Activated T-cell treated with anti-CD3 and anti-CD28 coated beads for 24 hours (primary cell): ENCODE measurements at regions not wholly inside any gene's neighbourhood (a gene's known extent, or its start where the extent isn't known, plus 50 kb on each side); places are given as distances from the start of the nearest gene placed in this dataset.

Source experiments
- DNase-seq: peaks from one replicate; pipeline ENCODE4 v3.0.0-alpha.2; 2020; ENCODE audit warnings: low read depth

DNA sequence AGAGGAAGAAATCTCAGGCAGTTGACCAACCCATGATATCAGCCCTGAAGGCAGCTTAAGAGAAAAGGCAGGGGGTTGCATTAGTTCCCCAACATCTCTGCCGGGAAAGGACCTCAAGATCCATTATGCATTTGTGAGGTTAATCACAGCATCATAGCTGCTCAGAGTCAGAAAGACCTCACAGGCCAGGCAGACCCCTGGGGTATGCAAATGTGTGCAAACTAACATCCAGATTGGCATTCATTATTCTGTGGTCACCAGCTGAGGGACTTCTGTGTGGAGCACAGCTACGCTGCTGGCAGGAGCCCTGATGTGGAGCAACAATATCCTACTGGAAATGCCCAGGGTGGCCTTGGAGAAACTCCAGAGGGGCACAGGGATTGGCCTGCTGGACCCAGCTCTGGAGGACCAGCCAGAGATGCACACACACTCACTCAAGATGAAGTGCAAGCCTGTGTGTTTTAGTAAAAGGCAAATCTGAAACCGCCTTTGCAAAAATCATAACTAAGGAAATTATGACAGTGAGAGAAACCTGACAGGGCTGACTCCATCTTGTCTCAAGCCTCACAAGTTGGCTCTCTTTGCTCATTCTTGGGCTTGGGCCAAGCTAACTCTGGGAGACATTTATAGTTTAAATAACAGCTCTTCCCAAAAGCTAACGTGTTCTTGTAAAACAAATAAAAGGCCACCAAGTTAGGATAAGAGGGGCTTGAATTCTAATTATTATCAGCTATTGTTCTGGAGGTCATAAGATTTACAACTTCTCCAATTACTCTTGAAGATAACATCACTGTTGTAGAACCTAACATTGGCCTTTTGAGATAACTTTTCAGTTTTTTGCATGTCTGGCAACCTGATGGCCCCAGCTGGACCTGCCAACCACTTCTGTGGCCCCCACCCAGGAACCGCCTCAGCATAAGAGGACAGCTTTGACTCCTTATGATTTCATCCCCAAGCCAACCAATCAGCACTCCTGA, 257.1 kb downstream of the UACA start:
- DNase-seq, result no peak

DNA sequence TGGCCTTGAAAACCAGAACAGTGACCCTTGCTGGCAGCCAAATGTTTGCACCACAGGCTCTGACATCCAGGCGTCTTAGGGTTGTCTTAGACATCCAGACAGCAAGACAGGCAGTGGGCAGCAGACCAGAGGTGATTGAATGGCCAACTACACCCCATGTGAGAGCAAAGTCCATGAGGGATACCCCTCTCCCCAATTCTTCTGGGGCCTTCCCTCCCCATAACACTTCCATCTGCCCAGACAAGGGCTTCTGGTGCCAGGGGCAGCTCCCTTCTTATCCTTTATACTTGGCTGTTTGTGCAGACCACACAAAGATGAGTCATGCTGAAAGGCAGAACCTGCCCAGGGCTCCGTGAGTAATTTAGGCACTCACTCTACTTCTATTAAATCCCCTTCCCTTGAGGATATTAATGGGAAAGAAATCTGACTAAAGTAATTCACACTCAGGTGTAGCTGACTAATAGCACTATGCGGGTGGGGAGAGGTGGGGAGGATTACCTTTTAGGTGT, 257.9 kb downstream of the UACA start:
- no peak for DNase-seq

DNA sequence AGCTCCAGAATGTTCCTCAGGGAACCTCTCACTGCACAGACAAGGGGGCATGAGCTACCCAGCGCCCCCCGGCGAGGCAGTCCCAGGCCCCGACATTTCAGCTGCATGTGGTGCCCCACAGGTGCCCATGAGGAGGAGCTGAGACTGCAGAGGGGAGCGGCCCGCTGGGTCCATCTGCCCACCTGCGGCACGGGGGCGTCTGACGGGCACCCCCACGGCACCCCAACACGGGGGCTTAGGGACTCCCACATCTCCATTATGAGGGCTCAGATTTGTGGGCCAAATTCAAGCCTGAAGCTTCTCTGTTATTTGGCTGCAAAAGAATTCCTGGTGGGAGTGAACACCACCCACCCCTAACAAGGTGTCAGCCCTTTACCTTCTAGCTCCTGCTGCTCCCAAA, 258.4 kb downstream of the UACA start:
- DNase-seq, result no peak

DNA sequence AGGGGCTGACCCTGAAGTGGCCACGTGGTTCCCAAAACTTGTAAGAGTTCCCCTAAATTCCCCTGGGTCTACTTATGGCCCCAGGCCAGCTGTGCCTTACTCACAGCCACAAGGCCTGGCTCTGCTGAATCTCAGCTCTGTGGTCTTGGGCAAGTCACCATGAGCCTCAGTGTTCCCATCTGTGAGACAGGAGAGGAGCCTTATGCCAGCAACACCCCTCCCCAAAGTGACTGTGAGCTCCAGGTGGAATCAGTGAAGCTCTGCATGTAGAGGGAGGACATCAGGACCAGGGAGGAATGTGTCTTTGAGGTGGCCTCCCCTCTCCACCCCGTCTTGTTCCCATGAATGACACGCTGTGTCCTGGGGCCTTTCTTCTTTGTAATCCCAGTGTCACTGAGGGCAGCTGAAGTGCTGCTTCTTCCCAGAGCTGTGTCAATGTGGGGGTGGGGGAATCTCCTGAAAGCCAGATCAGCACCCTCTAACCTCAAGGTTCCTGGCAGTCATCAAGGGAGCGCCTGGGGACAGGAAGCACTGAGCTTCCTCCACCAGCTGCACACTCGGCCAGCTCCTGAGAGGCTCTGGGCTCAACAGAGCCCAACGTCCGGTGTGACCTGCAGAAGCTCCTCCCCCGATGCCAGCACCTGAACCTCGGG, 258.9 kb downstream of the UACA start:
- DNase-seq, result no peak

DNA sequence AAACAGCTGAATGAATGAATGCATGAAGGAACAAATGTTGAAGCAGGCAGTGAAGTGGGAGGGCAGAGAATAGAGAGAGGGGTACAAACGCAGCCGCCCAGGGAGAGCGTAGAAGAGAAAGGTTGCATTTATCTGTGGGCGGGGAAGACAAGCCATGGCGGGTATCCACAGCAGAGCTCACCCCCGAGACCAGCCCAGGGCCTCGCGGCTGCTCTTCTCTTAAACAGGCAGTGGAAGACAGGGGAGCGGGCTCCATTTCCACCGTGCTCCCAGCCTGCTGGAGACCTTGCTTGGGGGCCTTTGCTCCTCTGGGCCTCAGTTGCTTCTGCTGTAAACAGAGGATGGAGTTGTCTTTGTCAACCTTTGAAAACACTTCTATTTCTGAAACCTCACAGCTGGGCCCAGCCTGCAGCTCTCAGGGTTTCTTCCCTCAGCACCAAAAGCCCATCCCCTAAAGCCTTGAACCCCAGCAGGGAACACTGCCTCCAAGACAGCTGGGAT, 259.5 kb downstream of the UACA start:
- no peak for DNase-seq

DNA sequence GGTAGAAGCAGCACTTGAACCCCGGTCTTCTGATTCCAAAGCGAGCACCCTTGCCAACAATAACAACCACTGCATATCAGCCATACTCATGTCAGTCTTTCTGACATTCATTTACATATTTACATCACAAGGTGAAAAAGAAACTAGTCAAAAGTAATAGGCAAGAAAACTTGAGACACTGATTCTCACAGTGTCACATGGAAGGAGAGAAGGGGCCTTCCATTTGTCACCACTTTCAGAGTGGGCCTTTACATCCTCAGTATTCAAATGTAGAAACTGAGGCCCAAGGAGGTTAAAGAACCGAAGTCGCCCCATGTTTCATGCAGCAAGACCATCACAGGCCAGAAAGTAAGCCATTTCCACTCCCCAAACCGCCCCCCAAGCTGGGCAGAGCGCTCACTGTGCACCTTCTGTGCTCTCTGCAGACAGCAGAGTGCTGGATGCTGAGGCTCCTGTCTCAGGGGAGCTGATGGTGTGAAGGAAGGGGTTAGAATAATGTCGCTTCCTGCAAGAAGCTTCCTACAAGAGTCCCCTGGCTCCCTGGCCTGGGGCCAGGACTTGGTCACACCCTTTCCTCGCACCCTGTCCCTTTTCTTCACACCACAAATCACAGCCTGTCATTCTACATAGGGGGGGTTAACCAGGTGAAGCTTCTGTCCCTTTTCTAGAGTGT, 260.1 kb downstream of the UACA start:
- DNase-seq, result no peak

DNA sequence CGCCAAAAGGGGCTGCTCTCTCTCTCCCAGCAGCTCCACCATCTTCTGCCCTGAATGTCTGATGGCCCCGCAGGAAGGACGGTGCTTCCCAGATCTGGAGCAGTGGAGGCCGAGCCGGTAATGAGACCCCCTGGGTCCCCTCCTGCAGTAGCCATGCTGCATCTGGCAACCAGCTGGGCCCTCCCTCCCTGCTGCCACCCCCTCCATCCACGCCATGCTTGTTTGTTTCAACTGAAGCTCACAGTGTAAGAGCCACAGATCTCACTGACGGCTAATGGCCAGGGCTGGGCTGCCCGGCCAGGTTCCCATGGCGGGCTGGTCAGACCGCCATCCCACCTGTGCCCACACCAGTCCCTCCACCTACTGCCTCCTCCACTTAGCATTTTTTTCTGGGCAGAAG, 260.8 kb downstream of the UACA start:
- no peak for DNase-seq

DNA sequence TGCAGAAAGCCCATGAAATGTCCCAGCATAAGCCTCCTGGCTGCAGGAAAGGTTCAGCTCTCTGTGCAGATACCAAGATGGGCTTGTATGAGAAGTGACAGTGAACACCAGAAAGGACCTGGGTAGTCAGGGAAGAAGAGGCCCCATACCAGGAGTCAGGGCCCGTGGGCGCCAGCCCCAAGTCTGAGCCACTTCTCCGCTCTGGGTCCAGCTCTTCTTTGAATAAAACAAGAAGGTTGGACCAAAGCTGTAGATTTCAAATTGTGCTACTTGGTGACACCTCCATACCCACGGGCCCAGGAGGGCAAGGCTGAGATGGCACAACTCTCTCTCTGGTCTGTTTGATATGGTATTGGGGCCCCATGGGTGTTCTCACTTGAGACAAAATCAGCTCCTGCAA, 261.5 kb downstream of the UACA start:
- no peak for DNase-seq

DNA sequence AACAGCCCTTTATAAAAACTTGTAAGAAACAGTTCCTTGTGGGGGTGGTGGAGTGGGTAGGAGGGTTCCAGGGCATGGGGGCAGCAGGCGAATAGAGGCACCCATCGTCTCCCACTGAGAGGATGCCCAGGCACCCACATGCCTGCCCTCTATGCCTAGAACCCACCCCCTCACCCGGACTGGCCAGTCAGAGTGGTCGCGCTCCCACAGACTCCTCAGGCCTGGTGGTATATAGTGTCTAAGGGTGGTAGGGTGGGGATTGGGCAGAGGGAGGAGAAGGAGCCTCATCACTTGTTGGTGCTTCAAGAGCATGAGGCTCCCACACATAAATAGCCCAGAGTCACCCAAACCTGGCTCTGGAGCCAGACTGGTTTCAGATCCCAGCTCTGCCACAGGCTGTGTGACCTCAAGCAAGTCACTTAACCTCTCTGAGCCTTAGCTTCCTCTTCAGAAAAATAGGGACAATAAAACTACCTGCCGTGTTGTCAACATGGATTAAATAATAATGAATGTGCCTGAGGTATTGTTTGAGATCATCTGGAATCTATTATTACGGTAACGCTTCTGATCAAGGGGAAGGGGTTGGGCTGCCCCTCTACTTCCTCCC, 262.1 kb downstream of the UACA start:
- DNase-seq, result no peak

DNA sequence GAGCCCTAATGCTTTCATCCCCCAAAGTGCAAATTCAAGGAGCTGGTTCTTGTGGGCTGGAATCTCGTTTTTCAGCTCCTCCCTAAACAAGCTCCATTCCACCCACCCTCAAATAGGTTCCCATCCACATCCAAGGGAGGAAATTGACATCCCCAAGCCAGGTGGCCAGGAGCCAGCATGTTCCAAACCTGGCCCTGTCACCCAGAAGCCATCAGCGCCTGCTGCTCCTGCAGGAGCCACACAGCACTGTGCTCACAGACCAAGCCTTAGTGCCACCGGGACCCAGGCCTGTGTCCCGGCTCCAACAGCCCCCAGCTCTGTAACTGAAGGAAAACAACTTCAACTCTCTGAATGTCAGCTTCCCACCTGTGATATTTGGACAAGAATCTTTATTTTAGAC, 263.6 kb downstream of the UACA start:
- DNase-seq, result no peak

DNA sequence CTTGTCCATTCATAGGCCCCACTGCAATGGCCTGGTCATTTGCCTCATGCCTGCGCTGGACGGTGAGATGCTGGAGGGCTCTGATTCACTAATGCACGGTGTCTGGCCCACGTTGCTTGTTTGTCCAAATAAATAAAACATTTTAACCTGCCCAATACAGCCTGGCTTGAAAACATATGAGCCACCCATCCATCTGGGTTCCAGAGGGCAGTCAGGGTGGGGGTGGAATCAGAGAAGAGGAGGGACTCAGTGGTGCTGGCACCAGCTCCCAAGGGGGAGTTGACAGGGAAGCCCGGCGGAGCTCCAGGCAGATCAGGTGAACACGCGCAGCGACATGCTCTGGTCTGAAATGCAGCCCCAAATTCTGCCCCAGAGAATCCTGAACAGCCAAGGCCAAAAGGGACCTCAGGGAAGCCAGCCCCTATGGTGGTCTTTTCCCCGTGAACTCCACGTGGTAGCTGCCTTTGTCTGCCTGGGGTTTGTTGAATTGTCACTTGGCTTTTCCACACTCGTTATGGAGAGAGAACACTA, 265.2 kb downstream of the UACA start:
- no peak for DNase-seq

DNA sequence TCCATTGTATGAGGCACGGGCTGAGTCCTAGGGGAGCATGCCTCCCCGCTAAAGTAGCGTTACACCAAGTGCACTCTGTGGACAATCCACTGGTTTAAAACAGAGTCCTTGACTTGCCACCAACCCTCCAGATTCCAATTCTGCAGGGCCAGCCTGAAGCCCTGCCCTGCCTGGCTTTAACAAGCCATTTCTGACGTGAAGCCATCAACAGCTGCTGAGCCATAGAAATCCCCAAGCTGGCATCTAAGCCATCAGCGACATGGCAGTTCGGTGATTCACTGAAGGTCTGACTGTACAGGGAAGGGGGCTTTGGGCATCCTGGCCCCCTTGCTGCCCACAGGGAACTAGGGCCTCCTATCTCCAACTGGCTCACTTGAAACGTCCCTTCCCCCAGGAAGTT, 265.7 kb downstream of the UACA start:
- no peak for DNase-seq

DNA sequence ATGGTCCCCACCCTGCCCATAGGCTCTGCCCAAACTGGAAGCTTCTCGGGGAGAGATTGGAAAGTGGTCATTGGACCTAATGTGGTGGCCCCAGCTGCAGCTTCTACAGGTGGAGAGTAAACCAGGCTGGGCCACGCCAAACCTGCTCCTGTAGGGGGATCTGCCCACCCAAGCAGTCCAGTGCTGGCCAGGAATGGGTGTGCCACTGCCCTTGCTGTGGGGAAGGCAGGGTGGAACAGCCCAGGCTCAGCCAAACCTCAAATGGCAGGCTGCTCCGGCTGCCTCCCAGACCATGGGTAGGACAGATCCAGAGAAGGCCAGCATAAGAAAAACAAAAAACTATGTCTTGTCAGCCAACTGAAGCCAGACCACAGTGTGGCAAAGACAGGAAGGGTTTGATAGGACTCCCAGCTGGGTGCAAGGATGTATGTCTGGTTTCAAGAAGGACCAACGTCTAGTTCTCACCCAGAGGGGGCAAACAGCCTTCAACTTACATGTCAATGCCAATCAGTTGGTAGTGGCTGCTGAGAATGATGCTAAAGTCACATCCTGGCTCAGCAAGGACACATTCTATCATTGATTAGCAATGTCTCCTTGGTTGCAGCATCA, 267.3 kb downstream of the UACA start:
- no peak for DNase-seq

DNA sequence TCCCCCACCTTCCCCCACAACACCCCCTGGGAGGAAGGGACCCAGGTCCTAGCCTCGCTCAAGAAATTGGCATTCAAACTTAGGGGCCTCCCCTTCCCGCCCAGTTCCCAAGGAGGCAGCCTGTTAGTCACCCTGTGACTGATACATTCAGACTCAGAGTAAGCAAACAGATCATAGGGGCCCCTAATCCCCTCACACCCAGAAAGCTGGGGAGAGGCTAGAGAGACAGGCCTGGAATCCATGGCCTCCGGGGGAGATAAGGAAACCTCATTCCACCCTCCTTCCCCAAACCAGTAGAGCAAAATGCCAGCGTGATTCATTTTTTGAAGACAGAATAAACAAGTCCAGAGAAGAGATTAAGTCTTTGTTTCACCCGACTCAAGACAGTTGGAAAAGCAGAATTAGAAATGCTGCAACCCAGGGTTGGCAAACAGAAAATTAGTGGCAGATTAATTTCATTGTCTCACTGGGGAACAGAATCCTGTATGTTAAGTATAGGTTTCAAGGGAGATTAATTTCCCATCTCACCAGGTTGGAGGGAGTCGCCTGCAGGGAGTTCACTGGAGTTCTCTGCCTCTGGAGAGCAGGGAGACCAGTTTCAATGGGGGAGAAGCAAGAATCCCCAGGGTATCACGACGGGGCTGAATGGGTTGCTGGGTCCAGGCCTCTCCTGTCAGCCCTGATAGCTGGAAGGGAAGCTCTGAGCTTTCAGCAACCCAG, 268.3 kb downstream of the UACA start:
- DNase-seq, result peak; percentile 44

DNA sequence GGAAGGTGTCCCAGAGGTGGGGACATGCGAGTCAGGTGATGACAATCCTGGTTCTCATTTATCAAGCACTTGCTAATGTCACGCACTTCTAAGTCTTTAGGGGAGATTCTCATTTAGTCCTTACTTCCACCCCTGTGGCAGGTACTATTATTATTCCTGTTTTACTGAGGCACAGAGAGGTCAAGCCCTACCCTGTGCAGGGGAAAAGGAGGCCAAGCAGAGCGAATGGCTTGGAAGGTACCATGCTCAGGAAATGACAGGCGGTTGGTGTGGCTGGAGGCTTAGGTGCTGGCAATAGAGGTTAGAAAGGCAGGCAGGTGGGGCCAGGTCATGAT, 268.9 kb downstream of the UACA start:
- no peak for DNase-seq

DNA sequence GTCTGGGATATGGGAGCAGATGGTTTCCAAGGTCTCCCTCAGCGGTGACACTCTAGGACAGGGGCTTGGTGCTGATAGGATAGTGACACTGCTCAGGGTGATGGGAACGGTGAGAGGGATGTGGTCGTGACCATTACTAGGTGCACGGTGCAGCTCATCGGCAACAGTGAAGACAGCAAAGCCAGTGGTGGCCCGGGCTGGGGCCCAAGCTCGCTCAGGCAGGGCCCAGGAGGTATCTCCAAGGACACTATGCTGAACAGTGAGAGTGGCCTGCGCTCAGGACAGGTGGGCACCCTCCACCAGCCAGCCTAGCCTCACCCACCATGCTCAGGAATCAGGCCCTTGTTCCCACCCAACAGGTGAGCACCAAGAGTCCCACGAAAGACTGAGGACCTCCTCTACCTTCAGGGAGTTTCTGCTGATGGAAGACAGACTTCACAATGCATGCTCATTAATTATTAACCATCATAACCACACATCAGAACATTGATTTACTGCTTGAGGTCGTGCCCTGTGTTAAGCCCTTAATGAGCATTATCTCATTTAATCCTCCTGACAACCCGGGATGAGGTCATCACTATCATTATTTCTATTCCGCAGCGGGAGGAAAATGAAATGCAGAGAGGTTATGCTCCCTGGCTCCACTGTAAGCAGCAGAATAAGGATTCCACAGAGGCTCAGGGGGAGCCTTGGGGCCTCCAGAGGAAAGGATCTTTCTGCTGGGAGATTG, 269.4 kb downstream of the UACA start:
- DNase-seq, result no peak

DNA sequence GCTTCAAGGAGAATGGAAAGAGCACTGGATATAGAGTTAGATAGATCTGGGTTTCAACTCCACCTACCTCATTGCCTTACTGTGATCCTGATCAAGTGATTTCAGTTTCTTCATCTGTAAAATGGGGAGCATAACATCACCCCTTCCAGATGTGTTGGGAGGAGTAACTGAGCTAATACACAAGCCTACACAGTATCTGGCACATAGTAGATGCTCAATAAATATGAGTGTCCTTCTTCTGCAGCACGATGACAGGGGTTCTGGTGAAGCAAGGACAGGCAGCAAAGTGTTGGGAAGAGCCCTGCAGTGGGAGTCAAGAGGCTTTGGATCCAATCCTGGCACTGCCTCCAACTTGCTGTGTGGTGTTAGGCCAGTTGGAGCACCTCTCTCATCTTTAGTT, 270.0 kb downstream of the UACA start:
- no peak for DNase-seq

DNA sequence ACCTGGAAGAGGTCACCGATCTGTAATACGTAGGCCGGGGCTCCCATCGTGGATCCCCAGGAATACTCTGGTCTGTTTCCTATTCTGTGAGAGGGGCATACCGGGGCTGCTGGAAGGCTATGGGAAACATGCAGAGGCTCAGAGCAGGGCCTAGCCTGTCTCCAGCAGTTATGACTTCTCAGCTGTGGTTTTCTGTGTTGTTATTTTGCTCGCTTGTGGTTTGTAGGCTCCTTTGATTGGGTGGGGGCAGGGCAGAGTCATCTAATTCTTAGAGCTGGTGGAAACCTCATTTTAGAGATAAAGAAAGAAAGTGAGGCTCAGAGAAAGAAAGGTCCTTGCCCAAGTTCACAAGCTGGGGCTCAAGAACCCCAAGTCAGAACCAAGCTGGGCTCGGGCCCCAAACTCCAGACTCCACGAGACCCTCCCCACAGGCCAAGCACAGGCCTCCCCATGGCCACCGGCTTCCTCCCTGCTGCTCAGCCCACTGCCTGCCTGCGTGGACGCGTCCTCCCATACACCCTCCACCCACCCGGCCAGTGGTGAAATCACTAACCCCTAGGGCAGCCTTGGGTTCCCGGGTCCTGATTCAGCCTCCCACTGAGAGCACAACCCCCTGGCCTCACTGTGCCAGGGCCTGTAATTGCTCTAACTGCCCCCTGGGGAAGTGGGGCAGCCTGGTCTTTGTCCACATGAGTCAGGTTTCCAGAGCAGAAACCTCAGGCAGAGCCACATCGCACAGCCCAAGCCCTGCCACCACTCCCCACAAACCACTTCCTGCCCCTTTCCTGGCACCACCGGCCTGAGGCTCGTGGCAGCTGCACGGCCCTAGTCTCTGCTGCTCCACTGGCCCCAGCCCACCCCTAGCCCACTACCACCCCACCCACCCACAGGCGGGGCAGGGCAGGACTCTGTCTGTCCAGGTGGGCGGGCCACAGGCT, 270.8 kb downstream of the UACA start:
- DNase-seq, result peak; percentile 71

DNA sequence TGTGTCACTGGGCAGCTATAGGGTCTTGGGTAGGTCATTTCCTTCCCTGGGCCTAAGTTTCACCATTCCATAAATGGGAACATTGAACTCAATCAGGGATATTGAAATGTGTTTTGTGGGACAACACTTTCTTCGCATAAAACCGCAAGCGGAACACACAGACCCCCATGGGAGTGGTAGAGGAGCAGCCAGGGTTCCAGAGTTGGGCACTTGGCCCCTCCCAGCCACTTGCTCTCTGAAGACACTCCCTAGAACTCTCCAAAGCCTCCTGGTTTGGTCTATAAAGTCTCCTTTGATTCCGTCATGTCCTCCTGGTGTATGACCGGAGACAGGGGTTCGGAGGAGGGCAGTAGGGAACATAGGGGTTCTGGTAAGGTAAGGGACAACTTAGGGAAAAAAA, 271.7 kb downstream of the UACA start:
- no peak for DNase-seq
